IPS-NIHi7 (cell line): ENCODE measurements at regions not wholly inside any gene's neighbourhood (a gene's known extent, or its start where the extent isn't known, plus 50 kb on each side); places are given as distances from the start of the nearest gene placed in this dataset.

ENCODE experiments used
- DNase-seq: peaks from one replicate; pipeline ENCODE4 v3.0.0; 2012; ENCODE audit warnings: mixed read lengths; ENCODE audit errors: extremely low spot score

- no peak for DNase-seq
Observed at GRCh38 chr15:101124731-101125451, 127.0 kb downstream of the CHSY1 start.

- no peak for DNase-seq
Observed at GRCh38 chr15:101123222-101123910, 128.5 kb downstream of the CHSY1 start.

DNA sequence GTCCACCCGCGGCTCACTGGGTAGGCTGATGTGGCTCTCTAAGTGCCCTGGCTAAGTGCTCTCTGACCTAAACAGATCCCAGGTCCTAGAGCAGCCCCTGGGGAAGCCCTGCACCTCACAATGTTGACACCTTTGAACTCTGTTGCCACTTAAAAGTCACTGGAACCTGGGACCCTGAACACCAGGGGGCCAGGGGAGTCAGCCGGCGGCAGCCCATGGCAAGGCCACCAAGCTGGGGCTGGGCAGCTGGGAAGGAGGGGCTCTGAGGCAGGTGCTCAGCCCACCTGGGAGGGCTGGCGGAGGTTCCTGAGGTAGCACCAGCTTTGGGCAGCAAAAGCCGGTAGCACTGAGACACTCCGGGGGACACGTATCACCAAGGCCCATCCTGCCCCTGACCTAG lies 129.0 kb downstream of the CHSY1 start:
- no peak for DNase-seq

DNA sequence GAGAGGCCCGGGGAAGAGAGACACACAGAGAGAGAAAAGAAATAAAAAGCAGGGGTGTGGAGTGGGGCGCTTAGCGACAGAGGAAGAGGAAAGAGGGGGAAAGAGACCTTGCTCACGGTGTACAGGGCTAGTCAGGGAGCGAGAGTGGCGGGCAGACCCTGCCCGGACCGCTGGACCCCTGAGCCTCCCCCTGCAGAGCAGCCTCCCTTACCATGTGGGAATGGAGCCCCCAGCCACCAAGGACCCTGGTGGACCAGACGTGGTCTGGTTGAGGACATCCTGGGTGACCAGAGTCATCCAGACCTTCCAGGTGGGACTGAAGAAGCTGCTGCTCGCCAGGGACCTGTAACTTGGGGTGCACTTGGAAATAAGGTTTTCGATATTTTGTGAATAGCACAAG lies 129.6 kb downstream of the CHSY1 start:
- DNase-seq = no peak

GRCh38 chr15:101121511-101122090 lies 130.2 kb downstream of the CHSY1 start:
- peak; percentile 70 for DNase-seq

- DNase-seq = no peak
Observed at GRCh38 chr15:101120987-101121386, 130.9 kb downstream of the CHSY1 start.

DNA sequence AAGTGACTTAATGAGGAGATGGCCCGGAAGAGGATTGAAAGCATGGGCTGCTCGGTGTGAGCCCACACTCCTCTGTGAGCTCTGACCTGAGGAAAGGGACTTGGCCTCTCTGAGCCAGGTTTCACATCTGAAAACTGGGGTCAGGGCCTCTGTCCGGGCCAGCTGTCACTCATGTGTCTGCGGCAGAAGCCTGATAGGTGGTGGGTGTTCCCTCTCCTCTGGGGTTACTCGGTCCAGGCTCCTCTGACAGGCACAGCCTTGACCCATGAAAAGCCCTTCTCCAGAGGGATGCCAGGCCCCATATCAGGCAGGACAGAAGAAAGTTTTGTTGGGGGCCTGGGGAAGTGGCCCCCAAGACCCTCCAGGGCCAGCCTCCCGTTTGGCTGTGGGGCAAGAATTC lies 131.4 kb downstream of the CHSY1 start:
- DNase-seq = no peak
